OCI-LY3 (cell line): ENCODE measurements at regions not wholly inside any gene's neighbourhood (a gene's known extent, or its start where the extent isn't known, plus 50 kb on each side); places are given as distances from the start of the nearest gene placed in this dataset.

ENCODE experiments used
- CTCF ChIP-seq: fragments of 200-600, 300-600 bp; sonication (generic); IDR thresholded peaks from 2 replicates; pipeline ENCODE4 v1.5.1; 2014; ENCODE audit warnings: antibody characterized with exemption, low read length, low read depth
- EZH2phosphoT487 ChIP-seq: fragments of 200-600 bp; shearing (Covaris generic); IDR thresholded peaks from 2 replicates; pipeline ENCODE4 v1.6.1; 2018; ENCODE audit warnings: antibody characterized with exemption, mixed run types, low read depth

DNA sequence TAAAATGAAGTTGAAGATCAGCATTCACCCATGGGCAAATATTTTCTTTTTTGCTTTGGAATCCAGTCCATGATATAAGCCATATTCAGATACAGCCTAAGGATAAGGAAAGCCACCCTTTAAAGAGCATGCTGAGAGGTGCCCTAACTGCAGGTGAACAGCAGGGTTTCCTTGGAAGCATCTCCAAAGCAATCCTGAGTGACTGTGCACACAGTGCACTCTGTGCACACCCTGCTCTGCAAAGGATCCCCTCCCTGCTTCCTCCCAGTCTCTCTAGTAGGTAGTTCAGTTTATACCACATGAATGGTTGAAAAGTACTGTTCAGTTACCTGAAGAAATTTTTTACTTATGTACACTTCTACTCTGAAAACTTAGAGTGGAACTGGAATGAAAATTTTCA is 491.4 kb downstream of the RASEF start:
- TF ChIP-seq CTCF: no peak
- no peak for TF ChIP-seq EZH2phosphoT487
